CD4-positive, alpha-beta T cell (primary cell): ENCODE measurements at regions not wholly inside any gene's neighbourhood (a gene's known extent, or its start where the extent isn't known, plus 50 kb on each side); places are given as distances from the start of the nearest gene placed in this dataset.

ENCODE experiments used
- ATAC-seq: fragments of 200-7000 bp; cut with Tn5 transposase; one replicate; pipeline ENCODE4 v1.10.0; 2022; ENCODE audit warnings: mild to moderate bottlenecking; ENCODE audit not compliant: poor library complexity
- CTCF ChIA-PET: fragments of 350-600 bp; sonication (Branson Sonifier 250); formaldehyde crosslinking; loops from one replicate; lab custom pipeline; 2021; ENCODE audit warnings: antibody characterized with exemption, inconsistent platforms; lab: Charles Lee
- POLR2A ChIA-PET: fragments of 350-600 bp; sonication (Branson Sonifier 250); formaldehyde crosslinking; loops from one replicate; lab custom pipeline; 2021; ENCODE audit warnings: antibody characterized with exemption, inconsistent platforms; lab: Charles Lee
- DNase-seq, 14 experiments: peaks; one replicate each; pipeline ENCODE4 v3.0.0-alpha.2; 2013 to 2020; ENCODE audit warnings: mixed read lengths in 2 of 14
- H3K27ac ChIP-seq, 2 donors: one replicate each; pipeline versions ENCODE4 v1.5.1 to v1.7.0; 2013; ENCODE audit warnings: low read length in 2 of 2, low read depth in 1 of 2, mild to moderate bottlenecking in 1 of 2
- H3K27me3 ChIP-seq, 2 experiments: 1 replicate in 1 of 2; 2 replicates in 1 of 2; pipeline versions ENCODE4 v1.6.1 to v1.7.0; 2013; ENCODE audit warnings: low read length in 2 of 2, control low read depth in 1 of 2, mild to moderate bottlenecking in 1 of 2, moderate library complexity in 1 of 2; ENCODE audit not compliant: insufficient read depth in 2 of 2, control insufficient read depth in 1 of 2
- H3K36me3 ChIP-seq: one replicate; pipeline ENCODE4 v1.6.1; 2013; ENCODE audit warnings: low read length, control low read depth; ENCODE audit not compliant: insufficient read depth
- H3K4me1 ChIP-seq: one replicate; pipeline ENCODE4 v1.6.1; 2013; ENCODE audit warnings: low read length, control low read depth; ENCODE audit not compliant: insufficient read depth
- H3K4me3 ChIP-seq: one replicate; pipeline ENCODE4 v1.5.1; 2013; ENCODE audit warnings: mild to moderate bottlenecking, low read length, moderate library complexity
- H3K9me3 ChIP-seq, 2 experiments: 1 replicate in 1 of 2; 2 replicates in 1 of 2; pipeline versions ENCODE4 v1.6.1 to v1.7.0; 2013; ENCODE audit warnings: low read length in 2 of 2, mild to moderate bottlenecking in 2 of 2, control low read depth in 1 of 2, moderate library complexity in 1 of 2; ENCODE audit not compliant: control insufficient read depth in 1 of 2, insufficient read depth in 1 of 2
- H3K27ac Mint-ChIP-seq: one replicate; pipeline ENCODE4 v1.8.0; 2020; ENCODE audit warnings: mixed read lengths
- H3K27me3 Mint-ChIP-seq: one replicate; pipeline ENCODE4 v1.8.0; 2021; ENCODE audit warnings: mixed read lengths
- H3K36me3 Mint-ChIP-seq: one replicate; pipeline ENCODE4 v1.8.0; 2021; ENCODE audit warnings: low read depth, mixed read lengths
- H3K4me1 Mint-ChIP-seq: one replicate; pipeline ENCODE4 v1.8.0; 2021; ENCODE audit warnings: low read depth, mixed read lengths
- H3K4me3 Mint-ChIP-seq: one replicate; pipeline ENCODE4 v1.8.0; 2020; ENCODE audit warnings: mild to moderate bottlenecking, mixed read lengths
- H3K9me3 Mint-ChIP-seq: one replicate; pipeline ENCODE4 v1.8.0; 2020; ENCODE audit warnings: mixed read lengths
- intact Hi-C, 2 experiments: fragments of 100-400 bp; cut with DNase I in 1 of 2; cut with micrococcal nuclease in 1 of 2; formaldehyde crosslinking; loops; one replicate each; pipeline versions ENCODE4 v1.15.1 to v1.9.0; 2023 to 2025; cut with DNase I, micrococcal nuclease
- TF ChIP-seq, protein P1 (sequence below): fragments of 200-600 bp; IDR thresholded peaks from one replicate; pipeline ENCODE4 v1.8.0; 2022; ENCODE audit warnings: antibody characterized with exemption, mild to moderate bottlenecking

GRCh38 chr4:42341518-42342026, 55.7 kb upstream of the SHISA3 start:
- Histone ChIP-seq H3K4me3 (no peak overlapping the region), H3K27me3 (peaks cover 0 to 2% of the 10 kb centered on the region in 2 experiments), H3K4me1 (no peaks in the 10 kb centered on the region), H3K36me3 (no peaks in the 10 kb centered on the region), H3K27ac (no peak overlapping the region), H3K9me3 (peaks cover 0 to 6% of the 10 kb centered on the region in 2 experiments)
- Mint-ChIP-seq H3K9me3 (no peaks in the 10 kb centered on the region), H3K4me1 (no peaks in the 10 kb centered on the region), H3K27ac (no peak overlapping the region), H3K27me3 (peaks cover 10% of the 10 kb centered on the region), H3K36me3 (no peaks in the 10 kb centered on the region), H3K4me3 (no peak overlapping the region)
- intact Hi-C loops = no loop called here
- CTCF ChIA-PET = no interaction called here
- DNase-seq (no peak), ATAC-seq (no peak)
- POLR2A ChIA-PET = no interaction called here
- TF ChIP-seq, protein P1, sequence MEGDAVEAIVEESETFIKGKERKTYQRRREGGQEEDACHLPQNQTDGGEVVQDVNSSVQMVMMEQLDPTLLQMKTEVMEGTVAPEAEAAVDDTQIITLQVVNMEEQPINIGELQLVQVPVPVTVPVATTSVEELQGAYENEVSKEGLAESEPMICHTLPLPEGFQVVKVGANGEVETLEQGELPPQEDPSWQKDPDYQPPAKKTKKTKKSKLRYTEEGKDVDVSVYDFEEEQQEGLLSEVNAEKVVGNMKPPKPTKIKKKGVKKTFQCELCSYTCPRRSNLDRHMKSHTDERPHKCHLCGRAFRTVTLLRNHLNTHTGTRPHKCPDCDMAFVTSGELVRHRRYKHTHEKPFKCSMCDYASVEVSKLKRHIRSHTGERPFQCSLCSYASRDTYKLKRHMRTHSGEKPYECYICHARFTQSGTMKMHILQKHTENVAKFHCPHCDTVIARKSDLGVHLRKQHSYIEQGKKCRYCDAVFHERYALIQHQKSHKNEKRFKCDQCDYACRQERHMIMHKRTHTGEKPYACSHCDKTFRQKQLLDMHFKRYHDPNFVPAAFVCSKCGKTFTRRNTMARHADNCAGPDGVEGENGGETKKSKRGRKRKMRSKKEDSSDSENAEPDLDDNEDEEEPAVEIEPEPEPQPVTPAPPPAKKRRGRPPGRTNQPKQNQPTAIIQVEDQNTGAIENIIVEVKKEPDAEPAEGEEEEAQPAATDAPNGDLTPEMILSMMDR = no peak

DNA sequence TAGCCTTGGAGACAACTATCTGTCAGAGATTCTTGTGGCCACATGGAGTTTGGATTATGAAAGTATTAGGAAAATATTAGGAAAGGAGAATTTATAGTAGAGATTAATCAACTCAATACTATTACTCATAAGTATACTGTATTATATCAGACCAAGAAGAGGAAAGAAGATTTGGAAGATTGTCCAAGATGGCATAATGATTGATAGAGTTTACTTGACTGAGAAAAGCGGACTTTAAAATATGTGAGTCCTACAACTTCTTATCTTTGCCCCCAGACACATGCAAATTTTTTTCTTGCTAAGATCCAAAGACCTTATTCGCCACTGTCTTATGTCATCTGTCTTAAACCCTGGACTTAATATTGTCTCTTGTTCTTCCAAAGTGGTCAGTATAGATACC, 54.8 kb upstream of the SHISA3 start:
- CTCF ChIA-PET = no interaction called here
- TF ChIP-seq, protein P1 = no peak
- intact Hi-C loops = no loop called here
- H3K36me3 Mint-ChIP-seq = no peaks in the 10 kb centered on the region
- Histone ChIP-seq H3K27ac (no peak overlapping the region), H3K4me1 (no peaks in the 10 kb centered on the region), H3K9me3 (peaks cover 0 to 6% of the 10 kb centered on the region in 2 experiments), H3K36me3 (no peaks in the 10 kb centered on the region), H3K4me3 (no peak overlapping the region), H3K27me3 (peaks cover 0 to 2% of the 10 kb centered on the region in 2 experiments)
- no peaks in the 10 kb centered on the region for H3K4me1 Mint-ChIP-seq
- H3K4me3 Mint-ChIP-seq = no peak overlapping the region
- ATAC-seq (no peak), DNase-seq (no peak)
- H3K27me3 Mint-ChIP-seq = peaks cover 14% of the 10 kb centered on the region
- H3K9me3 Mint-ChIP-seq = no peaks in the 10 kb centered on the region
- H3K27ac Mint-ChIP-seq = no peak overlapping the region
- POLR2A ChIA-PET = no interaction called here

- no peak overlapping the region for H3K4me3 Mint-ChIP-seq
Observed at GRCh38 chr4:42344309-42344708, 53.0 kb upstream of the SHISA3 start.

More at GRCh38 chr4:42344309-42344708, 53.0 kb upstream of the SHISA3 start:
- H3K27me3 ChIP-seq = peaks cover 0 to 2% of the 10 kb centered on the region in 2 experiments
- TF ChIP-seq, protein P1 = no peak
- no peaks in the 10 kb centered on the region for H3K9me3 Mint-ChIP-seq
- H3K27ac Mint-ChIP-seq = no peak overlapping the region
- no peaks in the 10 kb centered on the region for H3K36me3 ChIP-seq
- no peak overlapping the region for H3K27ac ChIP-seq
- POLR2A ChIA-PET = no interaction called here
- DNase-seq (no peak), ATAC-seq (no peak)
- CTCF ChIA-PET = no interaction called here
- H3K4me1 ChIP-seq = no peaks in the 10 kb centered on the region
- H3K4me1 Mint-ChIP-seq = no peaks in the 10 kb centered on the region
- H3K36me3 Mint-ChIP-seq = no peaks in the 10 kb centered on the region
- H3K9me3 ChIP-seq = peaks cover 0 to 6% of the 10 kb centered on the region in 2 experiments
- intact Hi-C loops = no loop called here
- H3K27me3 Mint-ChIP-seq = peaks cover 14% of the 10 kb centered on the region
- H3K4me3 ChIP-seq = no peak overlapping the region
